Right ventricle myocardium superior (tissue), 1 donor: ENCODE measurements at regions not wholly inside any gene's neighbourhood (a gene's known extent, or its start where the extent isn't known, plus 50 kb on each side); places are given as distances from the start of the nearest gene placed in this dataset.
"Not testable (repeated sequence)": the region's sequence is repeated elsewhere in the genome, so short reads cannot be mapped to it uniquely, and the experiment has no call there.

ENCODE experiments used
- ATAC-seq: fragments of 200-7000 bp; cut with Tn5 transposase; one replicate; pipeline ENCODE4 v1.9.1; 2020; ENCODE audit warnings: mild to moderate bottlenecking; ENCODE audit not compliant: poor library complexity
- DNase-seq: peaks from one replicate; pipeline ENCODE4 v3.0.0-alpha.2; 2020
- intact Hi-C: fragments of 100-400 bp; cut with DNase I; formaldehyde crosslinking; loops from one replicate; pipeline ENCODE4 v1.11.2; 2022
- donor health status: DM: no; HTN: yes; CAD: no; lungs with severe emphysema.

- ATAC-seq (no peak), DNase-seq (no peak)
- intact Hi-C loops, result no loop called here
Observed at GRCh38 chr21:35547946-35548774, 499.1 kb upstream of the RUNX1 start.

- ATAC-seq (no peak), DNase-seq (no peak)
Observed at GRCh38 chr21:35543746-35544145, 494.6 kb upstream of the RUNX1 start.

GRCh38 chr21:35540950-35541638 lies 492.0 kb upstream of the RUNX1 start:
- ATAC-seq, result no peak

More at GRCh38 chr21:35543746-35544145, 494.6 kb upstream of the RUNX1 start:
- intact Hi-C loops, result no loop called here

GRCh38 chr21:35538386-35538785 lies 489.3 kb upstream of the RUNX1 start:
- ATAC-seq (no peak), DNase-seq (no peak)
- intact Hi-C loops, result no loop called here

More at GRCh38 chr21:35540950-35541638, 492.0 kb upstream of the RUNX1 start:
- DNase-seq, result no peak
- intact Hi-C loops, result no loop called here

- intact Hi-C loops, result no loop called here
- DNase-seq (no peak), ATAC-seq (no peak)
Observed at GRCh38 chr21:35537604-35538003, 488.5 kb upstream of the RUNX1 start.

GRCh38 chr21:35533893-35534292 lies 484.8 kb upstream of the RUNX1 start:
- DNase-seq, result no peak
- intact Hi-C loops, result no loop called here
- ATAC-seq, result no peak

- DNase-seq (no peak), ATAC-seq (no peak)
- intact Hi-C loops, result no loop called here
Observed at GRCh38 chr21:35530766-35531165, 481.7 kb upstream of the RUNX1 start.

GRCh38 chr21:35529171-35529863 lies 480.2 kb upstream of the RUNX1 start:
- intact Hi-C loops, result loop anchor here (10.0 kb wide), 1 partner anchor 55 kb away; no protein-coding TSS in a partner anchor
- no peak for DNase-seq
- peak; percentile 68 for ATAC-seq

GRCh38 chr21:35528116-35529042 lies 479.3 kb upstream of the RUNX1 start:
- ATAC-seq (peak; percentile 48), DNase-seq (peak; percentile 49)
- intact Hi-C loops, result loop anchor here (10.0 kb wide), 1 partner anchor 56 kb away; no protein-coding TSS in a partner anchor

- ATAC-seq (no peak), DNase-seq (no peak)
- intact Hi-C loops, result loop anchor here (10.0 kb wide), 1 partner anchor 57 kb away; no protein-coding TSS in a partner anchor
Observed at GRCh38 chr21:35527358-35527757, 478.3 kb upstream of the RUNX1 start.

- no peak for DNase-seq
- ATAC-seq, result no peak
- intact Hi-C loops, result loop anchor here (10.0 kb wide), 1 partner anchor 59 kb away; no protein-coding TSS in a partner anchor
Observed at GRCh38 chr21:35525443-35525842, 476.3 kb upstream of the RUNX1 start.

GRCh38 chr21:35521852-35522505 lies 472.9 kb upstream of the RUNX1 start:
- ATAC-seq (no peak), DNase-seq (no peak)
- intact Hi-C loops, result loop anchor here (10.0 kb wide), 1 partner anchor 63 kb away; no protein-coding TSS in a partner anchor

- intact Hi-C loops, result loop anchor here (10.0 kb wide), 1 partner anchor 64 kb away; no protein-coding TSS in a partner anchor
- ATAC-seq, result no peak
Observed at GRCh38 chr21:35521293-35521692, 472.2 kb upstream of the RUNX1 start.

GRCh38 chr21:35520856-35521255 lies 471.8 kb upstream of the RUNX1 start:
- intact Hi-C loops, result loop anchor here (10.0 kb wide), 1 partner anchor 64 kb away; no protein-coding TSS in a partner anchor
- no peak for ATAC-seq

More at GRCh38 chr21:35521293-35521692, 472.2 kb upstream of the RUNX1 start:
- DNase-seq, result no peak

GRCh38 chr21:35520302-35520701 lies 471.2 kb upstream of the RUNX1 start:
- DNase-seq (no peak), ATAC-seq (no peak)
- intact Hi-C loops, result loop anchor here (10.0 kb wide), 1 partner anchor 64 kb away; no protein-coding TSS in a partner anchor

More at GRCh38 chr21:35520856-35521255, 471.8 kb upstream of the RUNX1 start:
- no peak for DNase-seq

- ATAC-seq, result no peak
- intact Hi-C loops, result no loop called here
- no peak for DNase-seq
Observed at GRCh38 chr21:35517865-35518264, 468.8 kb upstream of the RUNX1 start.

GRCh38 chr21:35516292-35516691 lies 467.2 kb upstream of the RUNX1 start:
- ATAC-seq, DNase-seq, intact Hi-C loops: not testable (repeated sequence)
